Peyer's patch (tissue), 4 donors: ENCODE measurements at regions not wholly inside any gene's neighbourhood (a gene's known extent, or its start where the extent isn't known, plus 50 kb on each side); places are given as distances from the start of the nearest gene placed in this dataset.

Experiments
- POLR2A ChIP-seq, 2 donors: fragments of 450-650 bp; IDR thresholded peaks; one replicate each; pipeline ENCODE4 v1.5.1; 2017; ENCODE audit warnings: antibody characterized with exemption in 2 of 2, mild to moderate bottlenecking in 2 of 2, moderate library complexity in 2 of 2
- TF ChIP-seq, protein P1 (sequence below), 6 experiments: fragments of 450-650 bp in 4 of 6; fragments of 200-600 bp in 2 of 6; sonication (generic) in 1 of 6; IDR thresholded peaks; one replicate each; pipeline ENCODE4 v1.5.1; 2017 to 2019; ENCODE audit warnings: antibody characterized with exemption in 6 of 6, mild to moderate bottlenecking in 3 of 6, moderate library complexity in 1 of 6

DNA sequence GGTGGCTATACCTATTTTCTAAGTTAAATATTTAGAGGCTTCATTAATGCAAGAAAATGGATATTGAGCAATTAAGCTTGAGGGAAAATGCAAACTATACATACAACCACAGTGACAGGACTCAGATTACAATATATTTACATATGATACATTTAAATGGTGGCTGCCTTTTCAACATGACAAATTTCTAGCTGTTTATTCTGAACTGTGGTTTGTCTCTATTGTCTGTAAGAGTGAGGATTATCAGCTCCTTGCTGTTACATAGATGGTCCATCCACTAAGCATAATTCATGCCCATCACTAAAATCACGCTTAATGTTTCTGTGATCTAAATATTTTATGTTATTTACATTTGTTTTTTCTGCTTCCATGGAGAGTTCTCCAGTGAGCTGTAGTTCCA is 81.1 kb upstream of the SGCD start:
- TF ChIP-seq, protein P1, sequence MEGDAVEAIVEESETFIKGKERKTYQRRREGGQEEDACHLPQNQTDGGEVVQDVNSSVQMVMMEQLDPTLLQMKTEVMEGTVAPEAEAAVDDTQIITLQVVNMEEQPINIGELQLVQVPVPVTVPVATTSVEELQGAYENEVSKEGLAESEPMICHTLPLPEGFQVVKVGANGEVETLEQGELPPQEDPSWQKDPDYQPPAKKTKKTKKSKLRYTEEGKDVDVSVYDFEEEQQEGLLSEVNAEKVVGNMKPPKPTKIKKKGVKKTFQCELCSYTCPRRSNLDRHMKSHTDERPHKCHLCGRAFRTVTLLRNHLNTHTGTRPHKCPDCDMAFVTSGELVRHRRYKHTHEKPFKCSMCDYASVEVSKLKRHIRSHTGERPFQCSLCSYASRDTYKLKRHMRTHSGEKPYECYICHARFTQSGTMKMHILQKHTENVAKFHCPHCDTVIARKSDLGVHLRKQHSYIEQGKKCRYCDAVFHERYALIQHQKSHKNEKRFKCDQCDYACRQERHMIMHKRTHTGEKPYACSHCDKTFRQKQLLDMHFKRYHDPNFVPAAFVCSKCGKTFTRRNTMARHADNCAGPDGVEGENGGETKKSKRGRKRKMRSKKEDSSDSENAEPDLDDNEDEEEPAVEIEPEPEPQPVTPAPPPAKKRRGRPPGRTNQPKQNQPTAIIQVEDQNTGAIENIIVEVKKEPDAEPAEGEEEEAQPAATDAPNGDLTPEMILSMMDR (IDR thresholded peaks at IDR 0.05), result no peak
- no peak for TF ChIP-seq POLR2A (IDR thresholded peaks at IDR 0.05)
